BE2C (cell line): ENCODE measurements at regions not wholly inside any gene's neighbourhood (a gene's known extent, or its start where the extent isn't known, plus 50 kb on each side); places are given as distances from the start of the nearest gene placed in this dataset.

Experiments used
- DNase-seq: peaks from one replicate; pipeline ENCODE4 v3.0.0-alpha.2; 2020
- H3K27me3 ChIP-seq: fragments of 250-450 bp; sonication (Bioruptor Pico); 2 replicates; pipeline ENCODE4 v1.5.1; 2020; ENCODE audit warnings: mild to moderate bottlenecking
- H3K36me3 ChIP-seq: fragments of 250-450 bp; sonication (Bioruptor Pico); 2 replicates; pipeline ENCODE4 v1.5.1; 2020; ENCODE audit warnings: mild to moderate bottlenecking
- H3K4me1 ChIP-seq: fragments of 250-450 bp; sonication (Bioruptor Pico); 2 replicates; pipeline ENCODE4 v1.5.1; 2020
- H3K4me3 ChIP-seq: 2 replicates; pipeline ENCODE4 v1.5.1; 2011; ENCODE audit warnings: low read depth, low read length
- H3K9me3 ChIP-seq: fragments of 250-450 bp; sonication (Bioruptor Pico); 2 replicates; pipeline ENCODE4 v1.5.1; 2020
- TF ChIP-seq, protein P1 (sequence below): IDR thresholded peaks from 2 replicates; pipeline ENCODE4 v1.5.1; 2012; ENCODE audit warnings: mild to moderate bottlenecking, low read depth, low read length

DNA sequence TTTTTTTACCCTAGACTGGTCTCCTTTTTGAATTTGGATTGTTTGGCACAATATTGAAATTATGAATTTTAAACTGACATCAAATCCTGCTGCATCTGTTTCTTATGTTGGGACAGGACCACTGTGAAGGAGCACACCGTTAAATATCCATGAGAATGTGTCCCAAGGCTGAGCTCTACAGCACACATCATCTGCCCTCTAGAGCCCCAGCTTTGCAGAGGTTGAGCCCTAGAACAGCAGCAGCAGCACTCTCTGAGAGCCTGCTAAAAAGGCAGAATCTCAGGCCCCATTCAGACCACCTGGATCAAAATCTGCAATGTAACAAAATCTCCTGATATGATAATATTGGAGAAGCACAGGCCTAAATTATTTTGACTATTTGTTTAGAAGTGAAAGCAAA is 192.1 kb upstream of the CCN2 start:
- Histone ChIP-seq H3K4me1 (no peaks in the 10 kb centered on the region), H3K4me3 (no peak overlapping the region), H3K27me3 (no peaks in the 10 kb centered on the region), H3K36me3 (no peaks in the 10 kb centered on the region), H3K9me3 (no peaks in the 10 kb centered on the region)
- TF ChIP-seq, protein P1, sequence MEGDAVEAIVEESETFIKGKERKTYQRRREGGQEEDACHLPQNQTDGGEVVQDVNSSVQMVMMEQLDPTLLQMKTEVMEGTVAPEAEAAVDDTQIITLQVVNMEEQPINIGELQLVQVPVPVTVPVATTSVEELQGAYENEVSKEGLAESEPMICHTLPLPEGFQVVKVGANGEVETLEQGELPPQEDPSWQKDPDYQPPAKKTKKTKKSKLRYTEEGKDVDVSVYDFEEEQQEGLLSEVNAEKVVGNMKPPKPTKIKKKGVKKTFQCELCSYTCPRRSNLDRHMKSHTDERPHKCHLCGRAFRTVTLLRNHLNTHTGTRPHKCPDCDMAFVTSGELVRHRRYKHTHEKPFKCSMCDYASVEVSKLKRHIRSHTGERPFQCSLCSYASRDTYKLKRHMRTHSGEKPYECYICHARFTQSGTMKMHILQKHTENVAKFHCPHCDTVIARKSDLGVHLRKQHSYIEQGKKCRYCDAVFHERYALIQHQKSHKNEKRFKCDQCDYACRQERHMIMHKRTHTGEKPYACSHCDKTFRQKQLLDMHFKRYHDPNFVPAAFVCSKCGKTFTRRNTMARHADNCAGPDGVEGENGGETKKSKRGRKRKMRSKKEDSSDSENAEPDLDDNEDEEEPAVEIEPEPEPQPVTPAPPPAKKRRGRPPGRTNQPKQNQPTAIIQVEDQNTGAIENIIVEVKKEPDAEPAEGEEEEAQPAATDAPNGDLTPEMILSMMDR: no peak
- DNase-seq: no peak

DNA sequence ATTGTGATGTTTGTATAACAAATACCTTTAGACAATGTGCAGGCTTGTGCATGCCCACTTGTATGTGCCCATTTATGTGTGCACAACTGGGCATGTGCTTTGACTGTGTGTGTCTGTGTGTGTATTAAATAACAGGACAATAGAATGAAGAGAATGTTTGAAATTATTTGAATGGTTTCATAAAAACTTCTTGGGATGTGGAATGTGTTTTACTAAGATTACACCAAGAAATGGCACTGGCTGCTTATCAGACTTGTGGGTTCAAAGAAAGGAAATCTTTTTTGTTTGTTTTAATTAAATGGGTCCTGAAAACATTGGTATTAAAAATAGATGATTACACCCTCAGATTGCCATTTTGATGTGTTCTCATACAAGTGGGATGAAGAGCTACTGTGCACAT is 191.6 kb upstream of the CCN2 start:
- Histone ChIP-seq H3K27me3 (no peaks in the 10 kb centered on the region), H3K9me3 (no peaks in the 10 kb centered on the region), H3K4me3 (no peak overlapping the region), H3K36me3 (no peaks in the 10 kb centered on the region), H3K4me1 (no peaks in the 10 kb centered on the region)
- TF ChIP-seq, protein P1: no peak
- no peak for DNase-seq

DNA sequence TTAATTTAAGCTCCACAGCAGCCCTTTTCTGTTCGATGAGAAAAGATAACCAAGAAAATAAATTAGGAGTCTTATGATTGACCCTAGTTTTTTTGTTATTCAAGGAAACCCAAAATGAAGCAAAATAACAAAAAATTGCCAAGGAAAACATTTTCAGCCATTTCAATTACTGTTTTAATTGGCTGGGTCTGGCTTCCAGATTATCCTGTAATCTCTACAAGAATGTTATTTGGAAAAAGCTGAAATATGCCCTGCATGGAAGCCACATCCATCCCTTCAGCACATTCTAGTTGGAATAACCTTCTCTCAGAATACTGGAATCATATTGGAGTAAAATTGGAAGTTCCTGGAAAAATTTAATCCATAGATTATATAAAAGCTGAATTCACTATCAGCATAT is 191.1 kb upstream of the CCN2 start:
- Histone ChIP-seq H3K9me3 (no peaks in the 10 kb centered on the region), H3K27me3 (no peaks in the 10 kb centered on the region), H3K4me1 (no peaks in the 10 kb centered on the region), H3K4me3 (no peak overlapping the region), H3K36me3 (no peaks in the 10 kb centered on the region)
- TF ChIP-seq, protein P1: no peak
- no peak for DNase-seq

DNA sequence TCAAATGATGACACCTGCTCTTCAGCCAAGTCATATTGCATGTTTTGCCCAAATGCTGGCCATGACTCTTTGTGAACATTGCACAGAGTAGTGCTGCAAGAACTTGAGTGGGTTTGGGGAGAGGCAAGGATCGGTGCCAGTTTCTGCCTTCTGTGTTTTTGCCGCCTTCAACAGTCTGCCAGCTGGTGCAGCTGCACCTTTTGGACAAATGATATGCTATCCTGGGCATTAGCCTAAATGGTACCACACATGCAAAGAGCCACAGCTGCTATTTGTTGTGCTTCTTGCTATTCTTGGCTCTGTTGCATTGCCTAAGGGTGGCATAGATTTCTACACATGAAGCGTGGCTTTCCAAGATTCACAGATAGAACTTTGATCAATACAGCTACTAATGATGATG is 189.0 kb upstream of the CCN2 start:
- DNase-seq: no peak
- TF ChIP-seq, protein P1: no peak

DNA sequence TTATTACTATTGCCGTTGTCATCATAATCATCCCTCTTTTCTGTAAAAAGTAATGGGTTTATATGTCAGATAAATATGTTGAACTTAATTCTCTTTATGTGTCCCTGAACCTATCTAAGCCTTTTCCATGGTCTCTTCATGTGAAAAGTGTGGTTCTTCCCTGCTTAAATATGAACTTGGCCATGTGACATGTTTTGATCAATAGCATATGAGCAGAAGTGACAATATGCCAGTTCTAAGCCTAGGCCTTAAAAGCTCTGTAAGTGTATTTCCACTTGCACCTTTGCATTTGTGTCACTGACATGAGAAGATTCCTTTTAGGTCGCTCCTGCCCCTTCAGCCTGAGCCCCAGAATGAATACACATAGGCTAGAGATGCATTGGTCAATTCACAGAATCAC is 188.4 kb upstream of the CCN2 start:
- Histone ChIP-seq H3K4me1 (no peaks in the 10 kb centered on the region), H3K27me3 (no peaks in the 10 kb centered on the region), H3K4me3 (no peak overlapping the region), H3K9me3 (no peaks in the 10 kb centered on the region), H3K36me3 (no peaks in the 10 kb centered on the region)
- no peak for DNase-seq
- TF ChIP-seq, protein P1: no peak

More for the DNA sequence above, 189.0 kb upstream of the CCN2 start:
- Histone ChIP-seq H3K36me3 (no peaks in the 10 kb centered on the region), H3K4me3 (no peak overlapping the region), H3K9me3 (no peaks in the 10 kb centered on the region), H3K4me1 (no peaks in the 10 kb centered on the region), H3K27me3 (no peaks in the 10 kb centered on the region)

DNA sequence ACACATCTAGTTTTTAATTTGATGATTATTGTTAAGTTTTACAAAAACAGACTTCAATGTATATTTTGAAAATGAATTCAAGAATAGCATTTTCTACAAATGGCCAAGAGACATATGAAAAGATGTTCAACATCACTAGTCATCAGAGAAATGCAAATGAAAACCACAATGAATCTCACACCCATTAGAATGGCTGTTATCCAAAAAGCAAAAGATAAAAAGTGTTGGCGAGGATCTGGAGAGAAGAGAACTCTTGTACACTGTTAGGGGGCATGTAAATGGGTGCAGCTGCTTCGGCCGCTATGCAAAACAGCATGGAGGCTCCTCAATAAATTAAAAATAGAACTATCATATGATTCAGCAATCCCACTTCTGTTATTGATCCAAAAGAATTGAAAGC is 185.8 kb upstream of the CCN2 start:
- Histone ChIP-seq H3K4me3 (no peak overlapping the region), H3K4me1 (no peaks in the 10 kb centered on the region), H3K9me3 (no peaks in the 10 kb centered on the region), H3K27me3 (no peaks in the 10 kb centered on the region), H3K36me3 (no peaks in the 10 kb centered on the region)
- DNase-seq: no peak
- TF ChIP-seq, protein P1: no peak
